OCI-LY3 (cell line): ENCODE measurements at regions not wholly inside any gene's neighbourhood (a gene's known extent, or its start where the extent isn't known, plus 50 kb on each side); places are given as distances from the start of the nearest gene placed in this dataset.

Source experiments
- H2AFZ ChIP-seq: fragments of 200-600, 300-600 bp; shearing (Covaris generic); 2 replicates; pipeline ENCODE4 v1.6.0; 2014; ENCODE audit warnings: antibody characterized with exemption, low read depth, low read length
- H3K27ac ChIP-seq: fragments of 200-600, 300-600 bp; sonication (generic); 2 replicates; pipeline ENCODE4 v1.5.1; 2014; ENCODE audit warnings: mild to moderate bottlenecking, low read length, moderate library complexity, mixed read lengths
- H3K27me3 ChIP-seq: fragments of 200-600, 300-600 bp; sonication (generic); 2 replicates; pipeline ENCODE4 v1.6.1; 2014; ENCODE audit warnings: low read depth, low read length, mixed read lengths
- H3K36me3 ChIP-seq: fragments of 200-600, 300-600 bp; sonication (generic); replicated peaks from 2 replicates; pipeline ENCODE3; 2014; ENCODE audit warnings: low read depth, low read length, mixed read lengths
- H3K4me1 ChIP-seq: fragments of 300-600, 200-600 bp; sonication (generic); 2 replicates; pipeline ENCODE4 v1.6.1; 2014; ENCODE audit warnings: low read length, mixed read lengths
- H3K4me2 ChIP-seq: fragments of 200-600, 300-600 bp; sonication (generic); 2 replicates; pipeline ENCODE4 v1.6.1; 2014; ENCODE audit warnings: low read length, mixed read lengths
- H3K4me3 ChIP-seq: fragments of 300-600, 200-600 bp; sonication (generic); 2 replicates; pipeline ENCODE4 v1.5.1; 2014; ENCODE audit warnings: antibody characterized with exemption, mild to moderate bottlenecking, low read length, moderate library complexity
- H3K79me2 ChIP-seq: fragments of 300-600, 200-600 bp; shearing (Covaris generic); 2 replicates; pipeline ENCODE4 v1.6.1; 2014; ENCODE audit warnings: mild to moderate bottlenecking, low read length, mixed read lengths
- H3K9ac ChIP-seq: fragments of 300-600, 200-600 bp; shearing (Covaris generic); 2 replicates; pipeline ENCODE4 v1.6.0; 2014; ENCODE audit warnings: mild to moderate bottlenecking, low read length, moderate library complexity
- H3K9me3 ChIP-seq: fragments of 200-600, 300-600 bp; shearing (Covaris generic); 2 replicates; pipeline ENCODE4 v1.6.1; 2014; ENCODE audit warnings: low read length, mixed read lengths; ENCODE audit not compliant: insufficient read depth
- H4K20me1 ChIP-seq: fragments of 200-600, 300-600 bp; sonication (generic); 2 replicates; pipeline ENCODE4 v1.6.1; 2016; ENCODE audit warnings: low read length, mixed read lengths; ENCODE audit not compliant: insufficient read depth
- CTCF ChIP-seq: fragments of 200-600, 300-600 bp; sonication (generic); IDR thresholded peaks from 2 replicates; pipeline ENCODE4 v1.5.1; 2014; ENCODE audit warnings: antibody characterized with exemption, low read length, low read depth
- EZH2phosphoT487 ChIP-seq: fragments of 200-600 bp; shearing (Covaris generic); IDR thresholded peaks from 2 replicates; pipeline ENCODE4 v1.6.1; 2018; ENCODE audit warnings: antibody characterized with exemption, mixed run types, low read depth

- H3K9ac ChIP-seq, result no peak overlapping the region
- H3K4me2 ChIP-seq, result no peak overlapping the region
- H3K27ac ChIP-seq, result no peak overlapping the region
- H2AFZ ChIP-seq, result no peak overlapping the region
- H3K4me3 ChIP-seq, result no peak overlapping the region
- no peaks in the 10 kb centered on the region for H4K20me1 ChIP-seq
- no peak for TF ChIP-seq CTCF
- TF ChIP-seq EZH2phosphoT487, result no peak
- H3K9me3 ChIP-seq, result no peaks in the 10 kb centered on the region
- no peaks in the 10 kb centered on the region for H3K27me3 ChIP-seq
- peaks cover 18% of the 10 kb centered on the region for H3K4me1 ChIP-seq
- H3K36me3 ChIP-seq, result no peaks in the 10 kb centered on the region
- H3K79me2 ChIP-seq, result no peaks in the 10 kb centered on the region
These were observed 132.0 kb upstream of the IL12A start for GRCh38 chr3:159856590-159857104.

DNA sequence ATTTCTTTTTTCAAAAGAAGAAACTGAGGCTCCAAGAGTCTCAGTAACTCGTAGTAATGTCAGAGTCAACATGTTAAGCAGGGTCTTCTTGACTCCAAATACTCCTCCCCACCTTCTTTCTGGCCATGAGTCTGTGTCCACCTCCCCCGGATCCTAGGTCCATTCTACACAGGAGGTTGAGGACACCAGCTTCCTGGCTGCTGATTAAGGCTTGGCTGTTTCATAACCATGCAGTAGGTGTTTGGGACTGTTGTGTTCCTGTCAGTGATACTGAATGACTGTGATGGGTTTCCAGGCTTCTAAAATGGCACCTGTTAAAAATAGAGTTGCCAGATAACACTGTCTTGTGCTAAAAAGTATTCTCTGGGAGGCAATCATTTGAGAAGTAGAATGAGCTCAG lies 130.8 kb upstream of the IL12A start:
- no peak overlapping the region for H2AFZ ChIP-seq
- H3K4me3 ChIP-seq, result no peak overlapping the region
- no peak overlapping the region for H3K9ac ChIP-seq
- no peaks in the 10 kb centered on the region for H4K20me1 ChIP-seq
- H3K4me2 ChIP-seq, result no peak overlapping the region
- no peaks in the 10 kb centered on the region for H3K9me3 ChIP-seq
- peaks cover 27% of the 10 kb centered on the region for H3K4me1 ChIP-seq
- no peaks in the 10 kb centered on the region for H3K36me3 ChIP-seq
- H3K79me2 ChIP-seq, result no peaks in the 10 kb centered on the region
- no peak overlapping the region for H3K27ac ChIP-seq
- TF ChIP-seq EZH2phosphoT487, result no peak
- no peak for TF ChIP-seq CTCF
- H3K27me3 ChIP-seq, result no peaks in the 10 kb centered on the region

DNA sequence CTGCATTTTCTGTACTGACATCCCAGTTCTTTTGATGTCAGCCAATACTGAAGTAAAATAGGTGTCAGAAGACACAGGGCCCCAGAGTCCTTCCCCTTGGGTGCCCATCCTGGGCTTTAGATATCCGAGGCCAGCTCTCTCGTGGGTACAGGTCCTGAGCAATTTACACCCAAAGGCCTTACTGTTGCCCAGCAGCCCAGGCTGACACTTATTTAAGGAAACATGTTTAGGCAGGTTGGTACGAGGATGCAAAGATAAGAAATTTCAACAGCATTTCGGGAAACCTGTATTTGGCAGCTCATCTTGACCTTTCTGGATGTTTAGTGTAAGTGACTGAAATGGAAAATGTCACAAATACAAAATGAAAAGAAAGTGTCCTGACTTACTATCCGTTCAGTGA lies 130.0 kb upstream of the IL12A start:
- H3K9me3 ChIP-seq, result no peaks in the 10 kb centered on the region
- no peak overlapping the region for H3K4me2 ChIP-seq
- no peak for TF ChIP-seq EZH2phosphoT487
- TF ChIP-seq CTCF, result no peak
- no peaks in the 10 kb centered on the region for H4K20me1 ChIP-seq
- H3K27me3 ChIP-seq, result no peaks in the 10 kb centered on the region
- H2AFZ ChIP-seq, result no peak overlapping the region
- H3K79me2 ChIP-seq, result no peaks in the 10 kb centered on the region
- no peak overlapping the region for H3K27ac ChIP-seq
- no peak overlapping the region for H3K4me3 ChIP-seq
- no peak overlapping the region for H3K9ac ChIP-seq
- no peaks in the 10 kb centered on the region for H3K36me3 ChIP-seq
- H3K4me1 ChIP-seq, result peaks cover 27% of the 10 kb centered on the region

DNA sequence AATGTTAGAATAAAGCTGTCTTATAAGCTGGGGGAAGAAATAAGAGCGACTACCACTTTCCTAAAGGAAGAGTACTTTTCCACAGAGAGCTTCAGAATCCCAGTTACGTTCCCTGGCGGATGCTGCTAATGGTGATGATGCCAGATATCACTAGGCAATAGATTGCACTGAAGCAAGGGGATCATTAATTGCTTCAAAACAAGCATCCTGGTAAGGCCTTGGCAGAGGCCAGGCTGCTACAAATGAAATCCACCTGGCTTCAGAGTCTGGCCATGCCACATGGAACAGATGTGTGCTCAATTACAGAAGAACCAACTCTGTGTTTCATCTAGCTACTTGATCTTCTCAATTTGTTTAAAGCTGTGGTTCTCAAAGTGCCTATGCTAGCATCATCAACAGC lies 129.2 kb upstream of the IL12A start:
- Histone ChIP-seq H2AFZ (no peak overlapping the region), H3K4me2 (no peak overlapping the region), H3K4me1 (peaks cover 27% of the 10 kb centered on the region), H3K9ac (no peak overlapping the region), H3K4me3 (no peak overlapping the region), H3K27me3 (no peaks in the 10 kb centered on the region), H3K79me2 (no peaks in the 10 kb centered on the region), H3K36me3 (no peaks in the 10 kb centered on the region), H3K9me3 (no peaks in the 10 kb centered on the region), H4K20me1 (no peaks in the 10 kb centered on the region), H3K27ac (no peak overlapping the region)
- no peak for TF ChIP-seq CTCF
- TF ChIP-seq EZH2phosphoT487, result no peak
